ENCODE measurements at regions not wholly inside any gene's neighbourhood (a gene's known extent, or its start where the extent isn't known, plus 50 kb on each side); places are given as distances from the start of the nearest gene placed in this dataset.

DNA sequence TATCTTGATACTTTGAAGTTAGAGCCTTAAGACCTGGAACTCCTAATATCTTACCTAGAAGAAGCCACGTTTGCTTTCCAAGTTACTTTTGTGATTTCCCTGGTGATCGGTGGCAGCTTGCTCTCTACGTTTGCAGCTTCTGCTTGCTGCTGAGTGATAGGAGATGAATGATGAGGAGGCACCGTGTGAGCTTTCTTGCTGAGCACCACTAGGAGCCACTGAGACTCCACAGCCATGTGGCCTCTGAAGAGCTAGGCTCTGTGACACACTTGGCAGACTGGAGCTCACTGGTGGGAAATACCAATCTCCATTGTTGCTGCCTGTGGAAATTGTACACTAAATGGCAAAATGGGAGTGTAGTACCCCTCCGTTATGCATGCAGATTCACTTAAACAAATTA, 161.8 kb downstream of the IBTK start:
- Histone ChIP-seq H3K4me1 (ENCODE audit: insufficient read depth, low read length) (no peaks in the 10 kb centered on the region), H3K27me3 (ENCODE audit: insufficient read depth, low read length) (no peaks in the 10 kb centered on the region), H3K4me3 (ENCODE audit: low read length) (no peak overlapping the region)

GRCh38 chr6:82084324-82084920, 163.1 kb downstream of the IBTK start:
- Histone ChIP-seq H3K9me3 (ENCODE audit: low read length) (no peaks in the 10 kb centered on the region), H3K36me3 (ENCODE audit: insufficient read depth, low read length) (no peaks in the 10 kb centered on the region), H3K4me1 (ENCODE audit: insufficient read depth, low read length) (no peaks in the 10 kb centered on the region), H3K4me3 (ENCODE audit: low read length) (no peak overlapping the region), H2AFZ (ENCODE audit: low read depth, low read length) (no peak overlapping the region), H3K27me3 (ENCODE audit: insufficient read depth, low read length) (no peaks in the 10 kb centered on the region)

More for the DNA sequence above, 161.8 kb downstream of the IBTK start:
- Histone ChIP-seq H3K36me3 (ENCODE audit: insufficient read depth, low read length) (no peaks in the 10 kb centered on the region), H3K9me3 (ENCODE audit: low read length) (no peaks in the 10 kb centered on the region), H2AFZ (ENCODE audit: low read depth, low read length) (no peak overlapping the region)

GRCh38 chr6:82083646-82084045, 163.9 kb downstream of the IBTK start:
- Histone ChIP-seq H3K27me3 (ENCODE audit: insufficient read depth, low read length) (no peaks in the 10 kb centered on the region), H2AFZ (ENCODE audit: low read depth, low read length) (no peak overlapping the region), H3K36me3 (ENCODE audit: insufficient read depth, low read length) (no peaks in the 10 kb centered on the region), H3K4me1 (ENCODE audit: insufficient read depth, low read length) (no peaks in the 10 kb centered on the region), H3K4me3 (ENCODE audit: low read length) (no peak overlapping the region), H3K9me3 (ENCODE audit: low read length) (no peaks in the 10 kb centered on the region)

GRCh38 chr6:82080767-82081166, 166.8 kb downstream of the IBTK start:
- no peaks in the 10 kb centered on the region for H3K36me3 ChIP-seq (ENCODE audit: insufficient read depth, low read length)
- no peak overlapping the region for H3K4me3 ChIP-seq (ENCODE audit: low read length)
- no peak overlapping the region for H2AFZ ChIP-seq (ENCODE audit: low read depth, low read length)
- no peaks in the 10 kb centered on the region for H3K27me3 ChIP-seq (ENCODE audit: insufficient read depth, low read length)
- no peaks in the 10 kb centered on the region for H3K9me3 ChIP-seq (ENCODE audit: low read length)
- no peaks in the 10 kb centered on the region for H3K4me1 ChIP-seq (ENCODE audit: insufficient read depth, low read length)

GRCh38 chr6:82078286-82078908, 169.1 kb downstream of the IBTK start:
- no peaks in the 10 kb centered on the region for H3K4me1 ChIP-seq (ENCODE audit: insufficient read depth, low read length)
- H3K4me3 ChIP-seq (ENCODE audit: low read length): no peak overlapping the region
- no peak overlapping the region for H2AFZ ChIP-seq (ENCODE audit: low read depth, low read length)
- no peaks in the 10 kb centered on the region for H3K27me3 ChIP-seq (ENCODE audit: insufficient read depth, low read length)
- H3K9me3 ChIP-seq (ENCODE audit: low read length): no peaks in the 10 kb centered on the region
- H3K36me3 ChIP-seq (ENCODE audit: insufficient read depth, low read length): no peaks in the 10 kb centered on the region

GRCh38 chr6:82076916-82077315, 170.6 kb downstream of the IBTK start:
- Histone ChIP-seq H3K4me3 (ENCODE audit: low read length) (no peak overlapping the region), H3K9me3 (ENCODE audit: low read length) (no peaks in the 10 kb centered on the region), H3K27me3 (ENCODE audit: insufficient read depth, low read length) (no peaks in the 10 kb centered on the region), H3K4me1 (ENCODE audit: insufficient read depth, low read length) (no peaks in the 10 kb centered on the region), H2AFZ (ENCODE audit: low read depth, low read length) (no peak overlapping the region), H3K36me3 (ENCODE audit: insufficient read depth, low read length) (no peaks in the 10 kb centered on the region)

DNA sequence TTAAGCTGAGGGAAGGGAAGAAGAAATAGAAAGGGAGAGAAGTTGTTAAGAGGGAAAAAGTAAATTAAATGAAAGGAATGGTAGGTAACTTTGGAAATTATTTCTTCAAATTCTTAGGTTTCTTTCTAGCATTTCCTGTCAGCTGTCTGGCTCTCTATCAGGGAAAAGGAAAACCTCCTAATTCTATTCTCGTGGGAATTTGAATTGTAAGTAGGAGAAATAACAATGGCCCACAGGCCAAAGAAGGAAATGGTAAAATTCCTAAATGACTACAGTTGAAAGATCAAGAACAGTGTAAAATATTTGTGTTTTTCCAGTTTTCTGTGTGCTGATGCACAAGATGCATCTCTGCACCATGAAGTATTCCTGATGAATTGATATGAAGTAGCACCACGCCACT, 173.0 kb downstream of the IBTK start:
- Histone ChIP-seq H3K27me3 (ENCODE audit: insufficient read depth, low read length) (no peaks in the 10 kb centered on the region), H3K36me3 (ENCODE audit: insufficient read depth, low read length) (no peaks in the 10 kb centered on the region), H3K4me1 (ENCODE audit: insufficient read depth, low read length) (no peaks in the 10 kb centered on the region), H3K9me3 (ENCODE audit: low read length) (no peaks in the 10 kb centered on the region), H3K4me3 (ENCODE audit: low read length) (no peak overlapping the region), H2AFZ (ENCODE audit: low read depth, low read length) (no peak overlapping the region)

DNA sequence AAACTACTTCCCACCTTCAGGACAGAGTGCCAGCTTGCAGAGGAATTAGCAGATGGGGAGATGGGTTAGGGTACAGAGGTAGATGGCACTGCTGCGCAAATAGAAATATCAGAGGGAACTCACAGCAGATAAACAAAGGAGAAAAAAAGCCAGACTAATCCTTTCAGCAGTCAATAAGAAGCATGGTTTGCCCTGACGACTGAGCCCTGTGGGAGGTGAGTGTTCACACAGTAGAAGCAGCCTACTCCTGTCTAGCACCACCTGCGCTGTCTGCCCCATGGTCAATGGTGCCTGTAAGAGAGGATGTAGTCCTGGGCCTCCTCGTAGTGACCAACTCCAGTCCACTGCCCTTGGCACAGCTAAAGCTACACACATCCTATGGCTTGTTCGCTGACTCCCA, 174.1 kb downstream of the IBTK start:
- Histone ChIP-seq H3K9me3 (ENCODE audit: low read length) (no peaks in the 10 kb centered on the region), H2AFZ (ENCODE audit: low read depth, low read length) (no peak overlapping the region), H3K4me1 (ENCODE audit: insufficient read depth, low read length) (no peaks in the 10 kb centered on the region), H3K27me3 (ENCODE audit: insufficient read depth, low read length) (no peaks in the 10 kb centered on the region), H3K4me3 (ENCODE audit: low read length) (no peak overlapping the region), H3K36me3 (ENCODE audit: insufficient read depth, low read length) (no peaks in the 10 kb centered on the region)

DNA sequence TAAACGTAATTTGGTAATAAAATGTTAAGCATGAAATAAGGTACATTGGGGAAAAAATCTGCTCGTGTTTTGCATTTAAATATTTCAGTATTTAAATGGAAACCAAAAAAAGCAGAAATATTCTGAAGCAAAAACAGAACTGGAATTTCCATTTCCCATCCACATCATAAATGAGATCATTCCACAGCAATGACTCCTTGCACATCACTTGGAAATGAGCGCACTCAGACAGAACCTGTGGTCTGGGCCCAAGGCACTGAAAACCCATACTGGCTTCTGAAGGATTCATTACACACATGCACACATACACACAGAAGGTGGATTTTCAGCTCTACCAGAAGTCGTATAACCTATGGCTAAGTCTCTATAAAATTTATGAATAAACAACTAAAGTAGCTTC, 174.8 kb downstream of the IBTK start:
- H3K9me3 ChIP-seq (ENCODE audit: low read length): no peaks in the 10 kb centered on the region
- H3K36me3 ChIP-seq (ENCODE audit: insufficient read depth, low read length): no peaks in the 10 kb centered on the region
- no peak overlapping the region for H3K4me3 ChIP-seq (ENCODE audit: low read length)
- H3K4me1 ChIP-seq (ENCODE audit: insufficient read depth, low read length): no peaks in the 10 kb centered on the region
- no peak overlapping the region for H2AFZ ChIP-seq (ENCODE audit: low read depth, low read length)
- no peaks in the 10 kb centered on the region for H3K27me3 ChIP-seq (ENCODE audit: insufficient read depth, low read length)

DNA sequence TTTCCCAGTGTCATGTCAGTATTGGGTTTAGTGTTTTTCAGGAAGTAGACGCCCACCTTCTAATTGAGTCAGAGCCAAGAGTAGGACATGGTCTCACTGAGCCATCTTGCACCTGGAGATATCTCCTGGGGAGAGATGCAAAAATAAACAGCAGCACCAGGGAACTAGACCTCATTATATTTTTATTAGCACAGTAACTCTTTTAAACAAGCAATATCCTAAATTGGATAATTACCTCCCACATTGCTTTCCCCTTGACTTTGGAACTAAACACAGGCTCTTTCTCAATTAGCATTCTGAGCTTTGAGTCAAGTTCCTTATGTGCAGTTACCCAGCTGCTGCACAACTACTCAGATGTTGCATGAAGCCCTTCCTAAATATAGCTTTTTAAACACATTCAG, 175.4 kb downstream of the IBTK start:
- Histone ChIP-seq H3K4me1 (ENCODE audit: insufficient read depth, low read length) (no peaks in the 10 kb centered on the region), H3K27me3 (ENCODE audit: insufficient read depth, low read length) (no peaks in the 10 kb centered on the region), H3K4me3 (ENCODE audit: low read length) (no peak overlapping the region)

DNA sequence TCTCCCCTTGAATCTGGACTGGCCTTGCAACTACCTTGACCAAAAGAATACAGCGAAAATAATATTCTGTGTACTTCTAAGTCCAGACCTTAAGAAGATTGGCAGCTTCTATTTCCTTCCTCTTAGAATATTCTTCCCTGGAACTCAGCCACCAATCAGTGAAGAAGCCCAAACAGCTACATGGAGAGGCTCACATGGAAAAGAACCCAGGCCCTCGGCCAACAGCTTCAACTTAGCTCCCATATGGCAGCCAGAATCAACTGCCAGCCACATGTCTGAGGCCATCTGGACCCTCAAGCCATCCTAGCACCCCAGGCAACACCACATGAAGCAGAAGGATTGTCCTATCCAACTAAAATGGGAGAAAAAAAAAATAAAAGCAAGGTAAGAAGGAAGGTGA, 178.8 kb downstream of the IBTK start:
- no peaks in the 10 kb centered on the region for H3K36me3 ChIP-seq (ENCODE audit: insufficient read depth, low read length)
- H3K4me1 ChIP-seq (ENCODE audit: insufficient read depth, low read length): no peaks in the 10 kb centered on the region
- H3K9me3 ChIP-seq (ENCODE audit: low read length): no peaks in the 10 kb centered on the region
- H3K27me3 ChIP-seq (ENCODE audit: insufficient read depth, low read length): no peaks in the 10 kb centered on the region
- no peak overlapping the region for H3K4me3 ChIP-seq (ENCODE audit: low read length)
- H2AFZ ChIP-seq (ENCODE audit: low read depth, low read length): no peak overlapping the region

More for the DNA sequence above, 175.4 kb downstream of the IBTK start:
- H2AFZ ChIP-seq (ENCODE audit: low read depth, low read length): no peak overlapping the region
- H3K9me3 ChIP-seq (ENCODE audit: low read length): no peaks in the 10 kb centered on the region
- no peaks in the 10 kb centered on the region for H3K36me3 ChIP-seq (ENCODE audit: insufficient read depth, low read length)

DNA sequence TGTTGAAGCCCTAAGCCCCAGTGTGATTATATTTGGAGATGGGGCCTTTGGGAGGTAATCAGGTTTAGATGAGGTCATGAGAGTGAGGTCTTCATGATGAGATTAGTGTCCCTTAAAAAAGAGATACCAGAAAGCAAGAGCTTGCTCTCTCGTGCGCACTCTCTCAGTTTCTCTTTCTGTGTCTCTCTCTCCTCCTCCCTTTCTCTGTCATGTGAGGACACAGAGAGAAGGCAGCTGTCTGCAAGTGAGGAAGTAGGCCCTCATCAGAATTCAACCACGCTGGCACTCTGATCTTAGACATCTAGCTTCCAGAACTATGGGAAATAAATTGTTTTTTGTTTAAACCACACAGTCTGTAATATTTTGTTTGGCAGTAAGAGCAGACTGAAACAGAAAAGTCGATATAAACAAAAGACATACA, 180.5 kb downstream of the IBTK start:
- H2AFZ ChIP-seq (ENCODE audit: low read depth, low read length): no peak overlapping the region

DNA sequence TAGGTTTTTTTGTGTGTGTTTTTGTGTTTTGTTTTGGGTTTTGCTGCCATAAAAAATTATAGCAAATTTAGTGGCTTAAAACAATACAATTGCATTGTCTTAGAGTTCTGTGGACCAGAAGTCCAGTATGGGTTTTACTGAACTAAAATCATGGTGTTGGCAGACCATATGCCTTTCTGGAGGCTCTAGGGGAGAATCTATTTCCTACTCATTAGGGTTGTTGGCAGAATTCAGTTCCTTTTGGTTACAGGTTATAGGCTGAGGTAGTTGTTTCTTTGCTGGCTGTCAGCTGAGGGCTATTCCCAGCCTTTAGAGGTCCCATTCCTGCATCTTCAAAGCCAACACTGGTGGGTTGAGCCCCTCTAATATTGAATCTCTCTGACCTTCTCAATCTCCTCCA, 181.3 kb downstream of the IBTK start:
- Histone ChIP-seq H3K4me3 (ENCODE audit: low read length) (no peak overlapping the region), H3K4me1 (ENCODE audit: insufficient read depth, low read length) (no peaks in the 10 kb centered on the region), H3K9me3 (ENCODE audit: low read length) (no peaks in the 10 kb centered on the region), H2AFZ (ENCODE audit: low read depth, low read length) (no peak overlapping the region), H3K27me3 (ENCODE audit: insufficient read depth, low read length) (no peaks in the 10 kb centered on the region), H3K36me3 (ENCODE audit: insufficient read depth, low read length) (no peaks in the 10 kb centered on the region)

More for the DNA sequence above, 180.5 kb downstream of the IBTK start:
- Histone ChIP-seq H3K27me3 (ENCODE audit: insufficient read depth, low read length) (no peaks in the 10 kb centered on the region), H3K4me1 (ENCODE audit: insufficient read depth, low read length) (no peaks in the 10 kb centered on the region), H3K4me3 (ENCODE audit: low read length) (no peak overlapping the region), H3K36me3 (ENCODE audit: insufficient read depth, low read length) (no peaks in the 10 kb centered on the region), H3K9me3 (ENCODE audit: low read length) (no peaks in the 10 kb centered on the region)

DNA sequence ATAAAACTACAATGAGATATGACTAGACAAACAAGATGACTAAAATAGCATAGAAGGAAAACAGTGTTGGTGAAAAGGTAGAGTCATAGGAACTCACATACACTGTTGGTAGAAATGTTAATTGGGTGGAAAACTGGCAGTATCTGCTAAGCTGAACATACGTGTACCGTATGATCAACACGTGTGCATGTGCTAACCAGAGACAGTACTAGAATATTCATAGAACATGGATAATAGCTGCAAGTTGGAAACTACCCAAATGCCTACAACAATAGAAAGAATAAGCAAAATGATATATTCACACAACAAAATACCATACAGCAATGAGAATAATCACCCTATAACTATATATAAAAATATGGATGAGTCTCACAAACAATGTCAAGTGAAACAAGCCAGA, 184.0 kb downstream of the IBTK start:
- no peaks in the 10 kb centered on the region for H3K9me3 ChIP-seq (ENCODE audit: low read length)
- no peaks in the 10 kb centered on the region for H3K36me3 ChIP-seq (ENCODE audit: insufficient read depth, low read length)
- no peaks in the 10 kb centered on the region for H3K27me3 ChIP-seq (ENCODE audit: insufficient read depth, low read length)
- H3K4me3 ChIP-seq (ENCODE audit: low read length): no peak overlapping the region
- no peaks in the 10 kb centered on the region for H3K4me1 ChIP-seq (ENCODE audit: insufficient read depth, low read length)
- H2AFZ ChIP-seq (ENCODE audit: low read depth, low read length): no peak overlapping the region
